Activated CD8-positive, alpha-beta T cell treated with anti-CD3 and anti-CD28 coated beads, Interleukin-2, amount 10 ng/mL, durations not matched to agents 7 days and 5 days (primary cell): ENCODE measurements at regions not wholly inside any gene's neighbourhood (a gene's known extent, or its start where the extent isn't known, plus 50 kb on each side); places are given as distances from the start of the nearest gene placed in this dataset.
"Not testable (repeated sequence)": the region's sequence is repeated elsewhere in the genome, so short reads cannot be mapped to it uniquely, and the experiment has no call there.

ENCODE experiments used
- ATAC-seq: fragments of 150-1000 bp; cut with Tn5 transposase; one replicate; pipeline ENCODE4 v1.10.0; 2021; ENCODE audit warnings: moderate library complexity
- CTCF ChIA-PET: fragments of 350-600 bp; sonication (Branson Sonifier 250); formaldehyde crosslinking; loops from one replicate; lab custom pipeline; 2021; ENCODE audit warnings: antibody characterized with exemption; lab: Charles Lee
- POLR2A ChIA-PET: fragments of 350-600 bp; sonication (Branson Sonifier 250); formaldehyde crosslinking; loops from one replicate; lab custom pipeline; 2021; ENCODE audit warnings: antibody characterized with exemption; lab: Charles Lee
- DNase-seq: peaks from one replicate; pipeline ENCODE4 v3.0.0-alpha.2; 2020
- H3K27ac Mint-ChIP-seq: one replicate; pipeline ENCODE4 v1.8.0; 2021; ENCODE audit warnings: mild to moderate bottlenecking, mixed read lengths
- H3K27me3 Mint-ChIP-seq: one replicate; pipeline ENCODE4 v1.8.0; 2021; ENCODE audit warnings: low read depth, mixed read lengths
- H3K36me3 Mint-ChIP-seq: one replicate; pipeline ENCODE4 v1.8.0; 2021; ENCODE audit warnings: low read depth, mixed read lengths
- H3K4me1 Mint-ChIP-seq: one replicate; pipeline ENCODE4 v1.8.0; 2021; ENCODE audit warnings: low read depth, mixed read lengths
- H3K4me3 Mint-ChIP-seq: one replicate; pipeline ENCODE4 v1.8.0; 2021; ENCODE audit warnings: mild to moderate bottlenecking, mixed read lengths
- H3K9me3 Mint-ChIP-seq: one replicate; pipeline ENCODE4 v1.8.0; 2022; ENCODE audit warnings: mixed read lengths; ENCODE audit not compliant: insufficient read depth

GRCh38 chr1:37214305-37214704 lies 180.0 kb upstream of the GRIK3 start:
- H3K27ac Mint-ChIP-seq, CTCF ChIA-PET, H3K9me3 Mint-ChIP-seq, H3K4me1 Mint-ChIP-seq, ATAC-seq, H3K36me3 Mint-ChIP-seq, DNase-seq, POLR2A ChIA-PET, H3K4me3 Mint-ChIP-seq, H3K27me3 Mint-ChIP-seq: not testable (repeated sequence)

- Mint-ChIP-seq H3K27me3 (peaks cover 11% of the 10 kb centered on the region), H3K4me3 (no peak overlapping the region), H3K9me3 (no peaks in the 10 kb centered on the region), H3K36me3 (no peaks in the 10 kb centered on the region), H3K27ac (no peak overlapping the region), H3K4me1 (no peaks in the 10 kb centered on the region)
- DNase-seq, result no peak
- ATAC-seq, result no peak
- POLR2A ChIA-PET, result no interaction called here
- CTCF ChIA-PET, result no interaction called here
Observed at GRCh38 chr1:37233606-37234005, 199.3 kb upstream of the GRIK3 start.

GRCh38 chr1:37234941-37235418 lies 200.7 kb upstream of the GRIK3 start:
- Mint-ChIP-seq H3K4me3 (no peak overlapping the region), H3K27me3 (peaks cover 12% of the 10 kb centered on the region), H3K27ac (no peak overlapping the region), H3K9me3 (no peaks in the 10 kb centered on the region), H3K36me3 (no peaks in the 10 kb centered on the region), H3K4me1 (no peaks in the 10 kb centered on the region)
- no peak for ATAC-seq
- no peak for DNase-seq
- ChIA-PET POLR2A (no interaction called here), CTCF (no interaction called here)

DNA sequence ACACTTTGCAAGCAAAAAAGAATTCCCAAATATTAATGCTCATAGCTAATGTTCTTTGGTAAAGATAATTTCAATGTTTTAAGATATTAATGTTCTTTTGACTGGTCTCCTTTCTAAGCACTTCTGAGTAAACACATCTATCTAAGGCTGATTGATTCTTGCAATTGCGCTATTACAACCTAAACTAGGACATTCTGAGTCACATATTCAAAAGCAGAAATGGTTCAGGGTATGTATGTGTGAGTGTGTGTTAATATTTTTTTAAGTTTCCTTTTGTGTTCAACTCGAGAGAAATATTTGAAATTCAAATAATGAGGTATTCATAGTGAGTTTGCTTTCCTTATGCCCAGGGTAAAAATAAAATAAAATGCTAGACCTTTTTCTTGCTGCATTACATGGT lies 203.6 kb upstream of the GRIK3 start:
- H3K27ac Mint-ChIP-seq, result no peak overlapping the region
- peaks cover 12% of the 10 kb centered on the region for H3K27me3 Mint-ChIP-seq
- no peaks in the 10 kb centered on the region for H3K4me1 Mint-ChIP-seq
- no peaks in the 10 kb centered on the region for H3K36me3 Mint-ChIP-seq
- no peak for DNase-seq
- ATAC-seq, result no peak
- ChIA-PET POLR2A (no interaction called here), CTCF (no interaction called here)
- H3K9me3 Mint-ChIP-seq, result no peaks in the 10 kb centered on the region
- H3K4me3 Mint-ChIP-seq, result no peak overlapping the region

- Mint-ChIP-seq H3K27me3 (peaks cover 12% of the 10 kb centered on the region), H3K9me3 (no peaks in the 10 kb centered on the region), H3K36me3 (no peaks in the 10 kb centered on the region), H3K4me3 (no peak overlapping the region), H3K27ac (no peak overlapping the region), H3K4me1 (no peaks in the 10 kb centered on the region)
- POLR2A ChIA-PET, result no interaction called here
- CTCF ChIA-PET, result no interaction called here
- no peak for DNase-seq
- no peak for ATAC-seq
Observed at GRCh38 chr1:37238364-37239224, 204.3 kb upstream of the GRIK3 start.

- Mint-ChIP-seq H3K27ac (no peak overlapping the region), H3K4me1 (no peaks in the 10 kb centered on the region), H3K27me3 (peaks cover 8% of the 10 kb centered on the region), H3K4me3 (no peak overlapping the region), H3K36me3 (no peaks in the 10 kb centered on the region), H3K9me3 (no peaks in the 10 kb centered on the region)
- CTCF ChIA-PET, result no interaction called here
- ATAC-seq (no peak), DNase-seq (no peak)
- POLR2A ChIA-PET, result no interaction called here
Observed at GRCh38 chr1:37239225-37239740, 205.0 kb upstream of the GRIK3 start.

DNA sequence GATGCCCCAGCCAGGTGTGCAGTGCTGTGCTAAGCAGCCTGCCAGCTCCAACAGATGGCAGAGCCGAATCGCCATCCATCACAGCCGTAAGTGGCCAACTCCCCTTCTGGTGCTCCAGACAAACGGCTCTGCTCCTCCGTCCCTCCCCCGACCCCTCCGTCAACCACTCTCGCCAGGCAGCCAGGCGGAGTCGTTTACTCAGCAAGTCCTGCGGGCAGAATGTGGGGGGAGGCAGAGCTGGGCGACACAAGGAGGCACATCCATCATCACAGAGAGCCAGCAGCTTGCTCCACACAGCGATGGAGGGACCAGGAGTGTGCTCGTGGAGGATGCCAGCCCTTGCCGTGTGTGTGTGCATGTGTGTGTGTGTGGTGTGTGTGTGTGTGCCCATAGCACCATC lies 206.6 kb upstream of the GRIK3 start:
- Mint-ChIP-seq H3K27ac (no peak overlapping the region), H3K4me1 (no peaks in the 10 kb centered on the region), H3K4me3 (no peak overlapping the region), H3K36me3 (no peaks in the 10 kb centered on the region), H3K9me3 (no peaks in the 10 kb centered on the region), H3K27me3 (peaks cover 3% of the 10 kb centered on the region)
- CTCF ChIA-PET, result no interaction called here
- POLR2A ChIA-PET, result no interaction called here
- no peak for DNase-seq
- no peak for ATAC-seq

GRCh38 chr1:37242501-37242900 lies 208.2 kb upstream of the GRIK3 start:
- POLR2A ChIA-PET, result no interaction called here
- Mint-ChIP-seq H3K4me1 (no peaks in the 10 kb centered on the region), H3K36me3 (no peaks in the 10 kb centered on the region), H3K27ac (no peak overlapping the region), H3K9me3 (no peaks in the 10 kb centered on the region), H3K27me3 (peaks cover 3% of the 10 kb centered on the region), H3K4me3 (no peak overlapping the region)
- ATAC-seq (no peak), DNase-seq (no peak)
- CTCF ChIA-PET, result no interaction called here

DNA sequence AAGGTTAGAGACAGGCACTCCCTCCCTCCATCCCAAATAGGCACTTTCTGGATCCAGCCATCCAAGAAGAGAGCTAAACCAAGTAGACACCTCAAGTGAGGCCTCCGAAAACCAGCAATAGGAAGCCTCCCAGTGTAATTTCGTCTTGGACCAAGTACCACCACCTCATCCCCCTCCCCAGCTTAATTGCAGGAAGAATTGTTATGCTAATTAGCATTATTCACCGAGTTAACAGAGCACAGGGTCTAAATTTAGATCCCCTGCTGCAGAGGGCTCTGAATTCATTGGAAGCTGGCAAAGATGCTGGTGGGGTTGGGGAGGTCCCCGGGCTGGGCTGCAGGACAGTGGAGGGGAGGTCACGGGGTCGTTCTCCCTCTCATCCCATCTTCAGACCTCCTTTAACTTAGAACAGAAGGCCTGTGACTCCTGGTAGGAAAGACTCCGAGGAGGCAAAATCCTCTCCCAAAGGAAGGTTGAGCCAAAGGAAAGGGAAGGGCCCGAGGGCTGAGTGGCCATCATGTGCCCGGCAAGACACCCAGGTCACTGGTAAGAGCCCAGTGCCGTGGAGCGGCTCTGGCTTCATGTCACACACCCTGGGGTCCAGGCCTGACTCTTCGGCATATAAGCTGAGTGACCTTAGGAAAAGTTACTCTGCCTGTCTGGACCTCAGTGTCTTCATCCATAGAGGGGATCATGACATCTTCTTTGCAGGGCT lies 209.2 kb upstream of the GRIK3 start:
- no peak for DNase-seq
- Mint-ChIP-seq H3K4me1 (no peaks in the 10 kb centered on the region), H3K4me3 (no peak overlapping the region), H3K36me3 (no peaks in the 10 kb centered on the region), H3K27ac (no peak overlapping the region), H3K9me3 (no peaks in the 10 kb centered on the region), H3K27me3 (peaks cover 3% of the 10 kb centered on the region)
- ChIA-PET CTCF (no interaction called here), POLR2A (no interaction called here)
- ATAC-seq, result no peak

- ChIA-PET CTCF (no interaction called here), POLR2A (no interaction called here)
- DNase-seq (no peak), ATAC-seq (no peak)
- Mint-ChIP-seq H3K4me1 (no peaks in the 10 kb centered on the region), H3K36me3 (no peaks in the 10 kb centered on the region), H3K9me3 (no peaks in the 10 kb centered on the region), H3K4me3 (no peak overlapping the region), H3K27ac (no peak overlapping the region), H3K27me3 (peaks cover 3% of the 10 kb centered on the region)
Observed at GRCh38 chr1:37244083-37244480, 209.8 kb upstream of the GRIK3 start.

- Mint-ChIP-seq H3K4me1 (no peaks in the 10 kb centered on the region), H3K4me3 (no peak overlapping the region), H3K36me3 (no peaks in the 10 kb centered on the region), H3K9me3 (no peaks in the 10 kb centered on the region), H3K27ac (no peak overlapping the region), H3K27me3 (no peaks in the 10 kb centered on the region)
- DNase-seq (no peak), ATAC-seq (no peak)
- POLR2A ChIA-PET, result no interaction called here
- CTCF ChIA-PET, result no interaction called here
Observed at GRCh38 chr1:37244815-37245214, 210.5 kb upstream of the GRIK3 start.

GRCh38 chr1:37246631-37247030 lies 212.3 kb upstream of the GRIK3 start:
- DNase-seq, result no peak
- Mint-ChIP-seq H3K4me3 (no peak overlapping the region), H3K27ac (no peak overlapping the region), H3K36me3 (no peaks in the 10 kb centered on the region), H3K27me3 (no peaks in the 10 kb centered on the region), H3K4me1 (no peaks in the 10 kb centered on the region), H3K9me3 (no peaks in the 10 kb centered on the region)
- ChIA-PET CTCF (no interaction called here), POLR2A (no interaction called here)
- no peak for ATAC-seq
